ENCODE measurements at regions not wholly inside any gene's neighbourhood (a gene's known extent, or its start where the extent isn't known, plus 50 kb on each side); places are given as distances from the start of the nearest gene placed in this dataset.

DNA sequence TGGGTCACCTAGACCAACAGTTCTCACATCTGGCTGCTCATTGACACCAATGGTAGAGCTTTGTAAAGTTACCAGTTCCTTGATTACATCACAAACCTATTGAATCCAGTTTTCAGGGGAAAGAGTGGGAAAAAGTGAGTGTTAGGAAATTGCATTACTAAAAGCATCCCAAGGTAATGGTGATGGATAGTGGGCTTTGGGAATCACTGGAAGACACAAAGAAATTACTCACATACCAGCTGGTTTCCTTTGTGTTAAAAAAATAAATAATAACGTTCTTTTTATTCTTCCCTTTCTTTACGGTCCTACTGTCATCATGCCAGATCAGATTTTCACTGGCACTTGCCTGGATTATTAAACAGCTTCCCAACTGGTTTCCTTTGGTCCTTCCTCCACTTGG is 370.7 kb downstream of the RFPL4B start:
- H3K27ac Mint-ChIP-seq = peak overlapping the region in 1 of 2 donors; percentile 22
- peaks cover 0 to 6% of the 10 kb centered on the region in 2 donors for H3K9me3 Mint-ChIP-seq
- H3K27me3 Mint-ChIP-seq = no peaks in the 10 kb centered on the region
- no peaks in the 10 kb centered on the region for H3K4me1 Mint-ChIP-seq
- ATAC-seq (no peak), DNase-seq (no peak)
- no peak overlapping the region for H3K4me3 Mint-ChIP-seq

DNA sequence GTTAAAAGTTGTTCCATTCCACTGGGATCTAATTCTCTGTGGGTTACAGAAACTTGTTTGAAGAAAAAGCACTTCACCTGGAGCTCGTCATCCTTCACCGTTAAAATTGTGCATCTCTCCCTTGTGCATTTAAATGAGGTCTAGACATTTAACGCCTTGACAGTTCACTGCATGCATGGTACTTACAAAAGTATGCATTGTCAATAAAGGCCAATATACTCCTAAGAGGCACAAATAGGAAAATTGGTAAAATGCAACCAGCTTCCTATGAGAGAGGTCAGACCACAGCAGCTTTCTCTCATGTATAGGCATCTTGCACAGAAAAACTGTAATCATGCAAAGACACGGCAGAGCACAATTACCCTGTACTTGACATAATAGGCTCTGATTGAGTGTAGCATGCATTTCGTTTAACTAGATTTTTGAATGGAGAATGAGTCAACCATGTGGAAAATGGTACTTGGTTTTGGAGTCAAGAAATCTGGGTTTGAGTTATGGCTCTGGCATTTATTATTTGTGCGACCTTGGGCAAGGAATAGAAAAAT is 378.5 kb downstream of the RFPL4B start:
- H3K27ac Mint-ChIP-seq = no peak overlapping the region
- no peaks in the 10 kb centered on the region for H3K27me3 Mint-ChIP-seq
- H3K4me3 Mint-ChIP-seq = no peak overlapping the region
- DNase-seq (no peak), ATAC-seq (no peak)
- no peaks in the 10 kb centered on the region for H3K9me3 Mint-ChIP-seq
- no peaks in the 10 kb centered on the region for H3K4me1 Mint-ChIP-seq

DNA sequence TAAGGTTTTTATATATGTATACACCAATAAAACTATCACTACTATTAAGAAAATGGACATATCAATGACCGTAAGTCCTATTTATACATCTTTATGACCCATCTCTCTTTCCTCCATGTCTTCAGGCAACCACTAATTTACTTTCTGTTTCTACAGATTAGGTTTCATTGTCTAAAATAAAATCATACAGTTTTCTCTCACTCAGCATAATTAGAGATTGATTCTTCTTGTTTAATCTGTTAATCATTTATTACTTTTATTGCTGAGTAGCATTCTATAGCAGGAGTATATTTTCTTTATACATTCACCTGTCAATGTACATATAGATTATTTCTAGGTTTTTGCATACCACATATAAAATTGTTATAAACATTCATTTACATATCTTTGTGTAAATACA is 388.0 kb downstream of the RFPL4B start:
- no peak for DNase-seq
- Mint-ChIP-seq H3K27me3 (no peaks in the 10 kb centered on the region), H3K4me3 (no peak overlapping the region), H3K4me1 (no peaks in the 10 kb centered on the region), H3K9me3 (no peaks in the 10 kb centered on the region), H3K27ac (no peak overlapping the region)
- ATAC-seq = no peak

DNA sequence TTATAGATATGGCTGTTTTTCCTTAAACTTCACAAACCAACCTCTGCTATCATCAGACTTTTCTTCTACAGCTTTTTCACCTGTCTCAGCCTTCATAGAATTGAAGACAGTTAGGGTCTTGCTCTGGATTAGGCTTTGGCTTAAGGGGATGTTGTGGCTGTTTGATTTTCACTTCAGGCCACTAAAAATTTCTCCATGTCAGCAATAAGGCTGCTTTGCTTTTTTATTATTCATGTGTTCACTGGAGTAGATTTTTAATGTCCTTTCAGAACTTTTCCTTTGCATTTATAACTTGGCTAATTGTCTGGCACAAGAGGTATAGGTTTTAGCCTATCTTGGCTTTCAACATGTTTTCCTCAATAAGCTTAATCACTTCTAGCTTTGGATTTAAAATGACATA is 392.6 kb downstream of the RFPL4B start:
- no peak for DNase-seq
- no peak for ATAC-seq
- Mint-ChIP-seq H3K27me3 (no peaks in the 10 kb centered on the region), H3K9me3 (peaks cover 0 to 6% of the 10 kb centered on the region in 2 donors), H3K27ac (no peak overlapping the region), H3K4me3 (no peak overlapping the region), H3K4me1 (no peaks in the 10 kb centered on the region)

DNA sequence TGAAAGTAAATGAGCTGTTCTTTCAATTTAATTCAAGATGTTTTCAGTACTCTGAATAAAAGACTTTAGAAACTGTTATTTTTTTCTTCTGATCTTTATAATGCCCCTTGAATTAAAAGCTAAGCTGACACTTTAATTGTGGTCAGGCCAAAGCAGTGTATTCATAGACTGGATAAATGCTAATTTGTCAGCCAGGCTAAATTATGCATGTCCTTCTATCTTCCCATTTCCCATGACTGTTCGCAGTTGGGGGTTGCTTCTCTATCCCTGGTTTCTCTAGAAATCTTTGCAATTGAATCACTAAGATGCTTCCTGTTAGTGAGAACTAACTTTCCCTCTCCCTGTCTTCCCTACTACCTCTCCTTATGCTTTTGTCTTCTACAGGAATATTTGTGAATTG is 396.2 kb downstream of the RFPL4B start:
- no peaks in the 10 kb centered on the region for H3K27me3 Mint-ChIP-seq
- no peaks in the 10 kb centered on the region for H3K4me1 Mint-ChIP-seq
- no peak for ATAC-seq
- DNase-seq = no peak
- H3K27ac Mint-ChIP-seq = no peak overlapping the region
- H3K9me3 Mint-ChIP-seq = peaks cover 0 to 6% of the 10 kb centered on the region in 2 donors
- H3K4me3 Mint-ChIP-seq = no peak overlapping the region

DNA sequence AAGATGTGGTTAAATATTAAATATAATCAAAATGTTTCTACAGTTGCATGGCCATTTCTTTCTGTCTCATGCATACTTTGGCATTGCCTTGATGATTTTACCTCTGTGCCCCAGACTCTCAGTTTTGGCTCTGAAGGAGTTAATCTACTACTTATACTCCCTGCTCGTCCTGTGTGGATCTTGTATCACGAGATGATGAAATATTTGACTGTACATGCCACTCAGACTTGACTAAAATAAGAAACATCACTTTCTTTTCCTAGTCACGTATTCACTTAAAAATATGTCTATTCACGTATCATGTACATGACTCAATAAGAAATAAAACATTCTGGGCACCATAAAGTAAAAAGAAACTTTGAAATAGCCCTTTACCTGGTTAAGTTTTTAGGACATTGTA is 397.7 kb downstream of the RFPL4B start:
- H3K27ac Mint-ChIP-seq = no peak overlapping the region
- no peak overlapping the region for H3K4me3 Mint-ChIP-seq
- no peaks in the 10 kb centered on the region for H3K4me1 Mint-ChIP-seq
- DNase-seq (no peak), ATAC-seq (no peak)
- no peaks in the 10 kb centered on the region for H3K27me3 Mint-ChIP-seq
- peaks cover 0 to 6% of the 10 kb centered on the region in 2 donors for H3K9me3 Mint-ChIP-seq

DNA sequence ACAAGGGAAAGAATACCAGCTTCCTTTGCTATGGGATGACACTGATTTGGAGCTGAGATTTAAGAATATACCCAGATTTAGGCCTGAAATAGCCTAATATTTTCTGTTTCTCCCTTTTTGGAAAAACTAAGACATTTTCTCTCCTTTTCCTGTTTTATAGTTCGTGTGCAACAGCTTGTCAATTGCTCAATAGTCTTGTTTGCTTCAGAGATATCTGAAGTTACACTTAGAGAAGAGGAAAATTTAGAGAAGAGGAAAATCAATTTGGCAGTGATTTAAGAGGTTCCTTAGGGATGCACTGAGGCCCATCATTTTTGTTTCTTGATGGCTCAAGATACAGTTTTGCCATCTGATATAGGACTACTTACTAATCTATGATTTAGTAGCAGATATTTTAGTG is 398.6 kb downstream of the RFPL4B start:
- H3K4me3 Mint-ChIP-seq = no peak overlapping the region
- H3K9me3 Mint-ChIP-seq = peaks cover 0 to 6% of the 10 kb centered on the region in 2 donors
- no peak overlapping the region for H3K27ac Mint-ChIP-seq
- H3K4me1 Mint-ChIP-seq = no peaks in the 10 kb centered on the region
- ATAC-seq = no peak
- no peak for DNase-seq
- H3K27me3 Mint-ChIP-seq = no peaks in the 10 kb centered on the region

DNA sequence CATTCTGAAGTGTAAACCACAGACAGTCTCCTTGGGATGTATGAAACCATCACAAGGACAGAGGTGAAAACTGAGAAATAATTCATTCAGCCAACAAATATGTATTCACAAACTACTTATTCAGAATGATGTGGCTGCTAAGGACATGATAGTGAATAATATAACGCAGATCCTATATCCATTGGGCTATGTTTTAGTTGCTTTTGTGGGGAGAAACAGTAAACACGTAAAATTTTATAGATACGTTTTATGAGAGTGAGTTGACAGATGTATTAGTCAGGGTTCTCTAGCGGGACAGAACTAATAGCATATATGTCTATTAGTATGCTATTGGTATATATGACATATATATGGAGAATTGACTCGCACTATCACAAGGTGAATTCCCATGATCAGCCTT is 402.5 kb downstream of the RFPL4B start:
- no peak for DNase-seq
- Mint-ChIP-seq H3K4me1 (no peaks in the 10 kb centered on the region), H3K9me3 (no peaks in the 10 kb centered on the region), H3K4me3 (no peak overlapping the region), H3K27ac (no peak overlapping the region), H3K27me3 (no peaks in the 10 kb centered on the region)
- no peak for ATAC-seq

DNA sequence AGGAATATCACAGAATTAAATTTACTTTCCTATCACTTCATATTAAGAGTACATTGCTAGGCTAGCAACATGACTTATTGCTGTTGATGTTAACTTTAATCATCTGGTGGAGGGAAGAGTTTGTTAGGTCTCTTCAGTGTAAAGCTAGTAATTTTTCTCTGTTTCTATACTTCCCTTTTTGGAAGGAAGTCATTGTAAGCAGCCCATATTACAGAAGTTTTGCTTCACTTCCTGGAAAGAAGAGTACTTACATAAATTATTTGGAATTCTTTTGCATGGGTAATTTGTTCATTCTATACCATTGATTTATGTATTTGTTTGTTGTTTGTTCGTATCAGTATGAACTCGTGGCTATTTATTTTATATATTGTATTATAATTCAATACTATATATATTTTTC is 405.2 kb downstream of the RFPL4B start:
- Mint-ChIP-seq H3K27me3 (no peaks in the 10 kb centered on the region), H3K27ac (no peak overlapping the region)
- no peak for DNase-seq

DNA sequence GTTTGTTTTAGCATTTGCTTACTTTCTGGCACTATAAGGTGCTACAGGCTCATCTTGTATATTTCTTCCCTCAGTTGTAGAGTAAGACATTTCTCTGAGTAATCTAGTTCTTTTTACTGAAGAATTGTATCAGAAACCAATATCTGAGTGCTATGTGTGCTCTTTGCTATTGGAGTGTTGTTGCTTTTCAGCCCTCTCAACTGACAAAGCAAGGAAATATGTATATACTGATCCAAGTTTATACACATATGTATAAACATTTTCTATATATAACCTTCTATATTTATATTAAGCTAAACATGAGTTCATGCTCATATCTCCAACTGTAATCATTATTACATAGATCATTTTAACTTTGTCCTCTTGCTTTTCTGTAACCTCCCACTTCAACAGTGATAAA is 405.7 kb downstream of the RFPL4B start:
- H3K4me1 Mint-ChIP-seq = no peaks in the 10 kb centered on the region
- H3K27ac Mint-ChIP-seq = no peak overlapping the region
- H3K4me3 Mint-ChIP-seq = no peak overlapping the region

More for the DNA sequence above, 405.2 kb downstream of the RFPL4B start:
- ATAC-seq = no peak
- Mint-ChIP-seq H3K4me1 (no peaks in the 10 kb centered on the region), H3K4me3 (no peak overlapping the region), H3K9me3 (no peaks in the 10 kb centered on the region)

DNA sequence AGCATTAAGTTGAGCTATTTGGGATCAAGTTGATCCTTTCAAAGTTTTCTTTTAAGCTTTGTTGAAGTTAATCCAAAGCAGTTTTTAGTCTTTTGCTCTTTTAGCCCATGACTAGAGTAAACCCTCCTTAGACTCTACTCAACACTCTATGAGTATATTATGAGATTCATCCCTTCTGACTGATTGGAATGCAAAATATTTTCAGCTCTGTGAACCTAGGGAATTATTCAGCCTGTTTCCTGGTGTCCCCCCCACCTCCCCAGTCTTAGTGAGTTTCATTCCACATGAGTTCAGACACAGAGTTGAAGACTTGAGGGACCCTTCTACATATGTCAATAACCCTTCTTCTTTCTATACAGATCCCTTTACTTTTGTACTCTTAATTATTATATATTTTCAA is 413.7 kb downstream of the RFPL4B start:
- Mint-ChIP-seq H3K27ac (no peak overlapping the region), H3K27me3 (no peaks in the 10 kb centered on the region), H3K4me1 (no peaks in the 10 kb centered on the region), H3K9me3 (peaks cover 0 to 4% of the 10 kb centered on the region in 2 donors), H3K4me3 (no peak overlapping the region)
- ATAC-seq = no peak
- no peak for DNase-seq

More for the DNA sequence above, 405.7 kb downstream of the RFPL4B start:
- ATAC-seq (no peak), DNase-seq (no peak)
- no peaks in the 10 kb centered on the region for H3K9me3 Mint-ChIP-seq
- H3K27me3 Mint-ChIP-seq = no peaks in the 10 kb centered on the region

DNA sequence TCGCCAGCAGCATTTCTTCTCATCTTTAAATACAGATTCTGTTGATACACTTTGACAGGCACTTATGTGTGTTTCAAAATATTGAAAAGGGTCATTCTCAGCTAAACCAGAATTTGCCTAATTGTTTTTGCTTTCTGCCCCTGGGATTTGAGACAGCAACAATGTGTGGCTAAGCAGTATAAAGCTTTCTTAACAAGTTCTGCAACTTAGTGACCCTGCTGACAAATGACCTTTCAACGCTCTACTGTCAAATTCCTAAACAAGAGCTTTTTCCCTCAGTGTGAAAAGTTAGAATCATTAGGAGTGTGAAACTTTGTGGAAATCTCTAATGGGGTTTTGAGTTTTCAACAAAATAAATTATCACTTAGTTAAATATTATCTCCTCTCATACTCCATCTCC is 414.6 kb downstream of the RFPL4B start:
- peaks cover 0 to 4% of the 10 kb centered on the region in 2 donors for H3K9me3 Mint-ChIP-seq
- no peak for DNase-seq
- H3K27me3 Mint-ChIP-seq = no peaks in the 10 kb centered on the region
- H3K4me3 Mint-ChIP-seq = no peak overlapping the region
- no peak for ATAC-seq
- H3K4me1 Mint-ChIP-seq = no peaks in the 10 kb centered on the region
- H3K27ac Mint-ChIP-seq = no peak overlapping the region

DNA sequence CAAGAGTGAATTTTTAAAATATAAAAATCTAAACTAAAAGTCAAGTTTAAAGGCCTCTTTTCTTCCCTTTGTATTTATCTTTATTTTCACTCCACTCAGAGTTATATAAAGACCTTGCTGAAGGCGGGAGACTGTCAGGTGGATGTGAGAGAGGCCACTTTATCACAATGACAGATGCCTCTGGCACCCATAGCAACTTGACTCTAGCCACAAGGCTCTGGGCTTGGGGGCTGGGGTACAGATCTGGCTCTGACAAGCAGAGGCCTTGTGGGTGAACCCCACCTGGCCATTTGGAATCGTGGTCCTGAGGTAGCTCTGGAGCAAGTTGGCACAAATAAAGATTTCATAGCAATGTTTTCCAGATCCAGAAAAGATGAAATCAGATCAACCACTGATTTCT is 417.2 kb downstream of the RFPL4B start:
- H3K9me3 Mint-ChIP-seq = peaks cover 10 to 11% of the 10 kb centered on the region in 2 donors
- no peak overlapping the region for H3K27ac Mint-ChIP-seq
- ATAC-seq = no peak
- H3K27me3 Mint-ChIP-seq = no peaks in the 10 kb centered on the region
- no peaks in the 10 kb centered on the region for H3K4me1 Mint-ChIP-seq
- H3K4me3 Mint-ChIP-seq = no peak overlapping the region
- no peak for DNase-seq

DNA sequence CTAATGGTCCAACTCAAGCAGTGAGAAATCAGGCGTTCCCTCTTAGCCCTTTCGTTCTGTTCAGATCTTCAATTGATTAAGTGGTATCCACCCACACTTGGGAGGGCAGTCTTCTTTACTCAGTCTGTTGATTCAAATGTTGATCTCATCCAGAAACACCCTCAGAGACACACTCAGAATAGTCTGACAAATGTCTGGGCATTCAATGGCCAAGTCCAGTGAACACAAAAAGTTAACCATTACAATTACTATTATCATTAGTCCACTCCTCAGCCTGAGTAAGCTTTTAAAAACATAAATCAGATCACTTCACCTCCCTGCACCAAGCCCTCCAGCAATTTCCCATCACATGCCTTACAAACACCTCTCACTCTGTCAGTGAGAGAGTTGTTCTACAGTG is 423.2 kb downstream of the RFPL4B start:
- no peak for ATAC-seq
- Mint-ChIP-seq H3K4me1 (no peaks in the 10 kb centered on the region), H3K4me3 (no peak overlapping the region), H3K27me3 (no peaks in the 10 kb centered on the region), H3K27ac (no peak overlapping the region), H3K9me3 (peaks cover 7 to 20% of the 10 kb centered on the region in 2 donors)
- no peak for DNase-seq

DNA sequence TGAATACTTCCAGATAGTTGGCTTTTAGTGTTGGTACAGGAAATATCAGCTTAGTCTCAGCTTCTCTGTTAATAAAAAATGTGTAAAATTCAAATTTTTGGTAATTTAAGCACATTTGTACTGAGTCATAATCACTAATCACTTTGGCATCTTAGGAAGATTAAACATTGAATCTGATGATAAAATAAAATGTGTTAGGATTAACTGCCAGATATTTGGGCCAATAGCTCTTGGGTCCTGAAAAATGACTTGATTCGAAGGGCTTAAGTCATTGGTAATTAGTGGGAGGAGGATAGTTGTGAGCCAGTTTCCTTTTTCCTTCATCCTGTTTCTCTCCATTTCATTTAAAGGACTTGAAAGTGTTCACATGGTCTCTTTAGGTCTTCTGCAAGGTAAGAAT is 426.1 kb downstream of the RFPL4B start:
- H3K4me3 Mint-ChIP-seq = no peak overlapping the region
- DNase-seq = no peak
- H3K9me3 Mint-ChIP-seq = peaks cover 6 to 16% of the 10 kb centered on the region in 2 donors
- H3K27me3 Mint-ChIP-seq = no peaks in the 10 kb centered on the region
- no peaks in the 10 kb centered on the region for H3K4me1 Mint-ChIP-seq
- ATAC-seq = no peak
- H3K27ac Mint-ChIP-seq = no peak overlapping the region

DNA sequence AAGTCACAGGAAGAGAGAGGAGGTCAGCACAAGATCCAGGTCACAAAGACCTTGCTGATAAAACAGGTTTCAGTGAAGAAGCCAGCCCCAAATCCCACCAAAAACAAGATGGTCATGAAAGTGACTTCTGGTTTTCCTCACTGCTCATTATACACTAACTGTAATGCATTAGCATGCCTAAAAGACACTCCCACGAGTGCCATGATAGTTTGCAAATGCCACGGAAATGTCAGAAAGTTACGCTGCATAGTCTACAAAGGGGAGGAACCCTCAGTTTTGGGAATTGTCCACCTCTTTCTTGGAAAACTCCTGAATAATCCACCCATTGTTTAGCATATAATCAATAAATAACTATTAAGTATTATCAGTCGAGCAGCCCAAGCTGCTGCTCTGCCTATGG is 427.2 kb downstream of the RFPL4B start:
- no peaks in the 10 kb centered on the region for H3K27me3 Mint-ChIP-seq
- no peak for ATAC-seq
- no peaks in the 10 kb centered on the region for H3K4me1 Mint-ChIP-seq
- peaks cover 0 to 9% of the 10 kb centered on the region in 2 donors for H3K9me3 Mint-ChIP-seq
- H3K4me3 Mint-ChIP-seq = no peak overlapping the region
- no peak for DNase-seq
- no peak overlapping the region for H3K27ac Mint-ChIP-seq

DNA sequence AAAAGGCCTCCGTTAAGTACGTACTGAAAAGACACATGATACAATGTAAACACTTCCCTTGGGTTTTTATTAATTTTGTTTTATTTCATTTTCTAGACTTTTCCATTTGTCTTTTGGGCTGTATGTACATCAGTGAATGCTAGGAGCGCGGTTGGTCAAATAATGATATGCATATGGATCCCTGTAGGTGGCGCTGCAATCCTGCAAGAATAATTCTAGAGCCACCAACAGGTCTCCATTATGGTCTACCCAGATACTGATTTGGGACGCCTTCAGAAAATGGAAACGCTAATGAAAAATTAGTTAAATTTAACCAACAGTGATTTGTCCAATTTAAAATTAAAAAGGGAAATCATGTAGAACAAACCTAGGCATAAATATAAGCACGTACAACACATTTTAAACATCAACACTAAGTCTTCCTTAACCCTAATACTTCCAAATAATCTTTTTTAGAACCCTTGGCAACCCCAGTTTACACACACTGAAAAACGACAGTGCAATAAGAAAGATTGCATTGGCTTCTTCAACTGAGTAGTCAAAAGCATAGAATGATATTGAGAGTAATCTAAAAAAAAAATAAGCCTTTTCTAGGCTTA is 433.5 kb downstream of the RFPL4B start:
- no peak overlapping the region for H3K4me3 Mint-ChIP-seq
- ATAC-seq (peak; percentile 62), DNase-seq (peak; percentile 13 to 32)
- no peaks in the 10 kb centered on the region for H3K4me1 Mint-ChIP-seq
- H3K27ac Mint-ChIP-seq = no peak overlapping the region
- no peaks in the 10 kb centered on the region for H3K27me3 Mint-ChIP-seq
- H3K9me3 Mint-ChIP-seq = no peaks in the 10 kb centered on the region

Data from stimulated activated naive CD8-positive, alpha-beta T cell treated with anti-CD3 and anti-CD28 coated beads, Interleukin-15, amount 100 ng/mL, for 72 hours (primary cell).